ENCODE measurements at regions not wholly inside any gene's neighbourhood (a gene's known extent, or its start where the extent isn't known, plus 50 kb on each side); places are given as distances from the start of the nearest gene placed in this dataset.

DNA sequence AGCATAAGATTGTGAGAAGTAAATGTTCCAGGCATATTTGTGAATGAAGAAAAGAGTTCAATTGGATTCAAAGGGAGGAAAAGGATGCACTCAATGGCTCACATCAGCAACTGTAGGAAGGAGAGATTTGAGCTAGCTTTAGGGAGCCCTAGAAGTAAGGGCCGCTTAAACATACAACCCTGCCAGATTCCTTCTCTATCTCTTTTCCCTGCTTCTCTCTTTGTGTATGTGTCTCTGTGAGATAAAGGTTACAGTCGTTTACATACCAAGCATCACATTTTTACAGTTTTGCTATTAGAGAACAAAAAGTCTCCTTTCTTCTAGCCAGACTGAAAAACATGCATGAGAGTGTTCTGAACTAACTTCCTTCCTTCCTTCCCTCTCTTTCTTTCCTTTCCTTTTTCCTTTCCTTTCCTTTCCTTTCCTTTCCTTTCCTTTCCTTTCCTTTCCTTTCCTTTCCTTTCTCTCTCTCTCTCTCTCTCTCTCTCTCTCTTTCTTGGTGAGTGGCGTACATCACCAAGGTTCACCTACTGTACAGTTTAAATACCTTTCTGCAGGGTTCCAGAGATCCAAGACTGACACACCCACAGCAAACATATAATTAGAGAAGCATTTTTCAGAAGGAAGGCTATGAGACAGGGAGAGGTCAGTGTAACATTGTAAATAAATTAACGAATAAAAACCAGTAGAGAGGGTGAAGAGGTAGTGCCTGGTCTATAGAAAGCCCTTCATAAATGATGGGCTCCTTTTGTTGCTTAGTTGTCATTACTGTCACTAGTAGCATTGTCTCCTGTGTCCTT is 240.4 kb downstream of the ARL4A start:
- TF ChIP-seq, protein P1, sequence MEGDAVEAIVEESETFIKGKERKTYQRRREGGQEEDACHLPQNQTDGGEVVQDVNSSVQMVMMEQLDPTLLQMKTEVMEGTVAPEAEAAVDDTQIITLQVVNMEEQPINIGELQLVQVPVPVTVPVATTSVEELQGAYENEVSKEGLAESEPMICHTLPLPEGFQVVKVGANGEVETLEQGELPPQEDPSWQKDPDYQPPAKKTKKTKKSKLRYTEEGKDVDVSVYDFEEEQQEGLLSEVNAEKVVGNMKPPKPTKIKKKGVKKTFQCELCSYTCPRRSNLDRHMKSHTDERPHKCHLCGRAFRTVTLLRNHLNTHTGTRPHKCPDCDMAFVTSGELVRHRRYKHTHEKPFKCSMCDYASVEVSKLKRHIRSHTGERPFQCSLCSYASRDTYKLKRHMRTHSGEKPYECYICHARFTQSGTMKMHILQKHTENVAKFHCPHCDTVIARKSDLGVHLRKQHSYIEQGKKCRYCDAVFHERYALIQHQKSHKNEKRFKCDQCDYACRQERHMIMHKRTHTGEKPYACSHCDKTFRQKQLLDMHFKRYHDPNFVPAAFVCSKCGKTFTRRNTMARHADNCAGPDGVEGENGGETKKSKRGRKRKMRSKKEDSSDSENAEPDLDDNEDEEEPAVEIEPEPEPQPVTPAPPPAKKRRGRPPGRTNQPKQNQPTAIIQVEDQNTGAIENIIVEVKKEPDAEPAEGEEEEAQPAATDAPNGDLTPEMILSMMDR (IDR thresholded peaks at IDR 0.05) = no peak
- TF ChIP-seq POLR2A (IDR thresholded peaks at IDR 0.05) (no peak), POLR2AphosphoS5 (IDR thresholded peaks at IDR 0.05) (no peak), EP300 (IDR thresholded peaks at IDR 0.05) (no peak)

Measured in stomach (tissue), 4 donors.